GM23338 (cell line): ENCODE measurements at regions not wholly inside any gene's neighbourhood (a gene's known extent, or its start where the extent isn't known, plus 50 kb on each side); places are given as distances from the start of the nearest gene placed in this dataset.

Experiments used
- ATAC-seq: fragments of 200-7000 bp; cut with Tn5 transposase; 3 replicates; pipeline ENCODE4 v1.9.1; 2020
- DNase-seq: peaks from one replicate; pipeline ENCODE4 v3.0.0-alpha.2; 2015; ENCODE audit warnings: low spot score
- H2AFZ ChIP-seq: fragments of 200-600 bp; sonication (generic); 2 replicates; pipeline ENCODE4 v1.8.0; 2016; ENCODE audit warnings: antibody characterized with exemption, mild to moderate bottlenecking, moderate library complexity
- H3F3A ChIP-seq: fragments of 200-600 bp; sonication (generic); replicated peaks from 2 replicates; pipeline ENCODE4 v1.8.0; 2017; ENCODE audit warnings: antibody characterized with exemption, mixed run types, low read depth
- H3K27ac ChIP-seq: fragments of 200-600 bp; sonication (generic); 2 replicates; pipeline ENCODE4 v1.6.1; 2016; ENCODE audit warnings: low read depth
- H3K27me3 ChIP-seq: fragments of 200-600 bp; sonication (generic); 2 replicates; pipeline ENCODE4 v1.8.0; 2016; ENCODE audit warnings: mild to moderate bottlenecking, mixed run types, moderate library complexity; ENCODE audit not compliant: insufficient read depth
- H3K36me3 ChIP-seq: fragments of 200-600 bp; sonication (generic); 2 replicates; pipeline ENCODE4 v1.8.0; 2016; ENCODE audit warnings: mild to moderate bottlenecking; ENCODE audit not compliant: insufficient read depth
- H3K4me1 ChIP-seq: fragments of 200-600 bp; sonication (generic); 2 replicates; pipeline ENCODE4 v1.8.0; 2016; ENCODE audit warnings: mild to moderate bottlenecking, moderate library complexity; ENCODE audit not compliant: insufficient read depth
- H3K4me2 ChIP-seq: fragments of 200-600 bp; sonication (generic); 2 replicates; pipeline ENCODE4 v1.7.1; 2017; ENCODE audit warnings: mixed run types
- H3K4me3 ChIP-seq: fragments of 200-600 bp; sonication (generic); 2 replicates; pipeline ENCODE4 v1.6.1; 2016; ENCODE audit warnings: mixed run types
- H3K79me2 ChIP-seq: fragments of 200-600 bp; sonication (generic); replicated peaks from 2 replicates; pipeline ENCODE4 v1.8.0; 2017; ENCODE audit warnings: mild to moderate bottlenecking; ENCODE audit not compliant: insufficient read depth
- H3K9me2 ChIP-seq: fragments of 200-600 bp; sonication (generic); 2 replicates; pipeline ENCODE4 v1.8.0; 2017; ENCODE audit not compliant: insufficient read depth
- H4K20me1 ChIP-seq: fragments of 200-600 bp; sonication (generic); replicated peaks from 2 replicates; pipeline ENCODE4 v1.8.0; 2017; ENCODE audit warnings: mild to moderate bottlenecking; ENCODE audit not compliant: insufficient read depth
- H3K27ac Mint-ChIP-seq: 2 replicates; pipeline ENCODE4 v1.8.0; 2020; ENCODE audit warnings: inconsistent platforms, mild to moderate bottlenecking, moderate library complexity, mixed read lengths
- H3K27me3 Mint-ChIP-seq: 3 replicates; pipeline ENCODE4 v1.8.0; 2022; ENCODE audit warnings: low read depth, mild to moderate bottlenecking, moderate library complexity, mixed read lengths, inconsistent platforms; ENCODE audit not compliant: insufficient read depth, poor library complexity
- H3K36me3 Mint-ChIP-seq: 3 replicates; pipeline ENCODE4 v1.8.0; 2021; ENCODE audit warnings: low read depth, mild to moderate bottlenecking, inconsistent platforms, moderate library complexity, mixed read lengths
- H3K4me1 Mint-ChIP-seq: 3 replicates; pipeline ENCODE4 v1.8.0; 2020; ENCODE audit warnings: mild to moderate bottlenecking, inconsistent platforms, mixed read lengths
- H3K4me3 Mint-ChIP-seq: 3 replicates; pipeline ENCODE4 v1.8.0; 2021; ENCODE audit warnings: moderate library complexity, mild to moderate bottlenecking, inconsistent platforms, mixed read lengths
- H3K9me3 Mint-ChIP-seq: 3 replicates; pipeline ENCODE4 v1.8.0; 2020; ENCODE audit warnings: moderate library complexity, mild to moderate bottlenecking, inconsistent platforms, mixed read lengths
- CREB1 ChIP-seq: fragments of 250-450 bp; sonication (Bioruptor Pico); IDR thresholded peaks from 2 replicates; pipeline ENCODE4 v1.5.0; 2020; ENCODE audit warnings: low read depth, mild to moderate bottlenecking, moderate library complexity
- EZH2phosphoT487 ChIP-seq: fragments of 200-600 bp; sonication (generic); IDR thresholded peaks from one replicate; pipeline ENCODE4 v1.8.1; 2018; ENCODE audit warnings: antibody characterized with exemption; ENCODE audit not compliant: unreplicated experiment
- JUNB ChIP-seq: IDR thresholded peaks from one replicate; pipeline ENCODE4 v1.6.1; 2016; ENCODE audit warnings: antibody characterized with exemption; ENCODE audit not compliant: unreplicated experiment
- NANOG ChIP-seq: IDR thresholded peaks from 2 replicates; pipeline ENCODE4 v1.6.1; 2016; ENCODE audit warnings: antibody characterized with exemption, borderline replicate concordance
- ZNF114 ChIP-seq: fragments of 250-450 bp; sonication (Bioruptor Pico); IDR thresholded peaks from 2 replicates; pipeline ENCODE4 v1.5.0; 2020; ENCODE audit warnings: mild to moderate bottlenecking, moderate library complexity
- ZNF331 ChIP-seq: fragments of 250-450 bp; sonication (Bioruptor Pico); IDR thresholded peaks from 2 replicates; pipeline ENCODE4 v1.5.0; 2020; ENCODE audit warnings: low read depth, mild to moderate bottlenecking, moderate library complexity
- TF ChIP-seq, protein P1 (sequence below): fragments of 250-450 bp; sonication (Bioruptor Pico); IDR thresholded peaks from 2 replicates; pipeline ENCODE4 v1.5.0; 2020; ENCODE audit warnings: mild to moderate bottlenecking, moderate library complexity
- TF ChIP-seq, protein P2 (sequence below): IDR thresholded peaks from one replicate; pipeline ENCODE4 v1.6.1; 2018; ENCODE audit warnings: antibody characterized with exemption; ENCODE audit not compliant: unreplicated experiment

DNA sequence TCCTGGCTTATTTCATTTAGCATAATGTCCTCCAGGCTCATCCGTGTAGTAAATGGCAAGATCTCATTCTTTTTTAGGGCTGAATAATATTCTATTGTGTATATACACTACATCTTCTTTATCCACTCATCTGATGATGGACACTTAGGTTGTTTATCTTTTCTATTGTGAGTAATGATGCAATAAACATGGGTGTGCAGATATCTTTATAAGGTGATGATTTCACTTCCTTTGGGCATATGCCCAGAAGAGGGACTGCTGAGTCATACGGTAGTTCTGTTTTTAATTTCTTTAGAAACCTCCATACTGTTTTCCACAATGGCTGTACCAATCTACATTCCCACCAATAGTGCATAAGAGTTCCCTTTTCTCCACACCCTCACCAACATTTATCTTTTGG lies 317.6 kb upstream of the CNKSR2 start:
- Mint-ChIP-seq H3K27ac (no peak overlapping the region), H3K36me3 (peaks cover 8% of the 10 kb centered on the region; the same call in 1 of the 3 replicates), H3K4me1 (no peaks in the 10 kb centered on the region), H3K4me3 (no peak overlapping the region), H3K27me3 (no peaks in the 10 kb centered on the region), H3K9me3 (peaks cover 6% of the 10 kb centered on the region)
- Histone ChIP-seq H3F3A (no peaks in the 10 kb centered on the region), H4K20me1 (no peaks in the 10 kb centered on the region), H3K27ac (no peak overlapping the region), H3K4me2 (no peak overlapping the region), H3K36me3 (no peaks in the 10 kb centered on the region), H3K79me2 (no peaks in the 10 kb centered on the region), H3K4me1 (no peaks in the 10 kb centered on the region), H3K27me3 (no peaks in the 10 kb centered on the region), H3K9me2 (no peaks in the 10 kb centered on the region), H3K4me3 (no peak overlapping the region), H2AFZ (no peak overlapping the region)
- DNase-seq (no peak), ATAC-seq (no peak)
- TF ChIP-seq, protein P1, sequence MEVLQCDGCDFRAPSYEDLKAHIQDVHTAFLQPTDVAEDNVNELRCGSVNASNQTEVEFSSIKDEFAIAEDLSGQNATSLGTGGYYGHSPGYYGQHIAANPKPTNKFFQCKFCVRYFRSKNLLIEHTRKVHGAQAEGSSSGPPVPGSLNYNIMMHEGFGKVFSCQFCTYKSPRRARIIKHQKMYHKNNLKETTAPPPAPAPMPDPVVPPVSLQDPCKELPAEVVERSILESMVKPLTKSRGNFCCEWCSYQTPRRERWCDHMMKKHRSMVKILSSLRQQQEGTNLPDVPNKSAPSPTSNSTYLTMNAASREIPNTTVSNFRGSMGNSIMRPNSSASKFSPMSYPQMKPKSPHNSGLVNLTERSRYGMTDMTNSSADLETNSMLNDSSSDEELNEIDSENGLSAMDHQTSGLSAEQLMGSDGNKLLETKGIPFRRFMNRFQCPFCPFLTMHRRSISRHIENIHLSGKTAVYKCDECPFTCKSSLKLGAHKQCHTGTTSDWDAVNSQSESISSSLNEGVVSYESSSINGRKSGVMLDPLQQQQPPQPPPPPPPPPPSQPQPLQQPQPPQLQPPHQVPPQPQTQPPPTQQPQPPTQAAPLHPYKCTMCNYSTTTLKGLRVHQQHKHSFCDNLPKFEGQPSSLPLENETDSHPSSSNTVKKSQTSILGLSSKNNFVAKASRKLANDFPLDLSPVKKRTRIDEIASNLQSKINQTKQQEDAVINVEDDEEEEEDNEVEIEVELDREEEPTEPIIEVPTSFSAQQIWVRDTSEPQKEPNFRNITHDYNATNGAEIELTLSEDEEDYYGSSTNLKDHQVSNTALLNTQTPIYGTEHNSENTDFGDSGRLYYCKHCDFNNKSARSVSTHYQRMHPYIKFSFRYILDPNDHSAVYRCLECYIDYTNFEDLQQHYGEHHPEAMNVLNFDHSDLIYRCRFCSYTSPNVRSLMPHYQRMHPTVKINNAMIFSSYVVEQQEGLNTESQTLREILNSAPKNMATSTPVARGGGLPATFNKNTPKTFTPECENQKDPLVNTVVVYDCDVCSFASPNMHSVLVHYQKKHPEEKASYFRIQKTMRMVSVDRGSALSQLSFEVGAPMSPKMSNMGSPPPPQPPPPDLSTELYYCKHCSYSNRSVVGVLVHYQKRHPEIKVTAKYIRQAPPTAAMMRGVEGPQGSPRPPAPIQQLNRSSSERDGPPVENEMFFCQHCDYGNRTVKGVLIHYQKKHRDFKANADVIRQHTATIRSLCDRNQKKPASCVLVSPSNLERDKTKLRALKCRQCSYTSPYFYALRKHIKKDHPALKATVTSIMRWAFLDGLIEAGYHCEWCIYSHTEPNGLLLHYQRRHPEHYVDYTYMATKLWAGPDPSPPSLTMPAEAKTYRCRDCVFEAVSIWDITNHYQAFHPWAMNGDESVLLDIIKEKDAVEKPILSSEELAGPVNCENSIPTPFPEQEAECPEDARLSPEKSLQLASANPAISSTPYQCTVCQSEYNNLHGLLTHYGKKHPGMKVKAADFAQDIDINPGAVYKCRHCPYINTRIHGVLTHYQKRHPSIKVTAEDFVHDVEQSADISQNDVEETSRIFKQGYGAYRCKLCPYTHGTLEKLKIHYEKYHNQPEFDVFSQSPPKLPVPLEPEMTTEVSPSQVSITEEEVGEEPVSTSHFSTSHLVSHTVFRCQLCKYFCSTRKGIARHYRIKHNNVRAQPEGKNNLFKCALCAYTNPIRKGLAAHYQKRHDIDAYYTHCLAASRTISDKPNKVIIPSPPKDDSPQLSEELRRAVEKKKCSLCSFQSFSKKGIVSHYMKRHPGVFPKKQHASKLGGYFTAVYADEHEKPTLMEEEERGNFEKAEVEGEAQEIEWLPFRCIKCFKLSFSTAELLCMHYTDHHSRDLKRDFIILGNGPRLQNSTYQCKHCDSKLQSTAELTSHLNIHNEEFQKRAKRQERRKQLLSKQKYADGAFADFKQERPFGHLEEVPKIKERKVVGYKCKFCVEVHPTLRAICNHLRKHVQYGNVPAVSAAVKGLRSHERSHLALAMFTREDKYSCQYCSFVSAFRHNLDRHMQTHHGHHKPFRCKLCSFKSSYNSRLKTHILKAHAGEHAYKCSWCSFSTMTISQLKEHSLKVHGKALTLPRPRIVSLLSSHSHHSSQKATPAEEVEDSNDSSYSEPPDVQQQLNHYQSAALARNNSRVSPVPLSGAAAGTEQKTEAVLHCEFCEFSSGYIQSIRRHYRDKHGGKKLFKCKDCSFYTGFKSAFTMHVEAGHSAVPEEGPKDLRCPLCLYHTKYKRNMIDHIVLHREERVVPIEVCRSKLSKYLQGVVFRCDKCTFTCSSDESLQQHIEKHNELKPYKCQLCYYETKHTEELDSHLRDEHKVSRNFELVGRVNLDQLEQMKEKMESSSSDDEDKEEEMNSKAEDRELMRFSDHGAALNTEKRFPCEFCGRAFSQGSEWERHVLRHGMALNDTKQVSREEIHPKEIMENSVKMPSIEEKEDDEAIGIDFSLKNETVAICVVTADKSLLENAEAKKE (CRISPR knock-in tag): no peak
- TF ChIP-seq CREB1 (no peak), JUNB (no peak)

DNA sequence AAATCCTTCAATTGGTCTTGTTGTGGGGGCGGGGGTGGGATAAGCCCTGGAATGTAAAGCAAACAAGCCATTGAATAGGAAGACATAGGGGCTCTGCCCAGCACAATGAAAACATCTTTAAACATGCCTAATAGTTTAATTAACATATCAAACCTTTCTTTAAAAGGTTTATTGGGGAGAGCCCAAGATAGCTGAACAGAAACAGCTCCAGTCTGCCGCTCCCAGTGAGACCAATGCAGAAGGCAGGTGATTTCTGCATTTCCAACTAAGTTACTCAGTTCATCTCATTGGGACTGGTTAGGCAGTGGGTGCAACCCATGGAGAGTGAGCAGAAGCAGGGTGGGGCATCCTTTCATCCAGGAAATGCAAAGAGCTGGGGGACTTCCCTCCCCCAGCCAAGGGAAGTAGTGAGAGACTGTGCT lies 327.2 kb upstream of the CNKSR2 start:
- no peaks in the 10 kb centered on the region; the same call in 2 of the 3 replicates for H3K9me3 Mint-ChIP-seq
- H3K36me3 ChIP-seq: no peaks in the 10 kb centered on the region
- no peaks in the 10 kb centered on the region for H3K9me2 ChIP-seq
- H2AFZ ChIP-seq: no peak overlapping the region
- H3K4me3 Mint-ChIP-seq: peak overlapping the region; percentile 55; the same call in 2 of the 3 replicates
- peaks cover 38% of the 10 kb centered on the region for H3K4me1 Mint-ChIP-seq
- H3K27me3 Mint-ChIP-seq: no peaks in the 10 kb centered on the region
- H3K36me3 Mint-ChIP-seq: no peaks in the 10 kb centered on the region
- H4K20me1 ChIP-seq: no peaks in the 10 kb centered on the region
- no peaks in the 10 kb centered on the region for H3F3A ChIP-seq
- no peaks in the 10 kb centered on the region for H3K27me3 ChIP-seq
- H3K4me1 ChIP-seq: peaks cover 23% of the 10 kb centered on the region
- peak; percentile 46 for DNase-seq
- peak overlapping the region; percentile 62 for H3K4me2 ChIP-seq
- peak; percentile 97 for ATAC-seq
- peak overlapping the region; percentile 94 for H3K27ac ChIP-seq
- no peaks in the 10 kb centered on the region for H3K79me2 ChIP-seq
- H3K27ac Mint-ChIP-seq: no peak overlapping the region
- H3K4me3 ChIP-seq: peak overlapping the region; percentile 42
- TF ChIP-seq, protein P2, sequence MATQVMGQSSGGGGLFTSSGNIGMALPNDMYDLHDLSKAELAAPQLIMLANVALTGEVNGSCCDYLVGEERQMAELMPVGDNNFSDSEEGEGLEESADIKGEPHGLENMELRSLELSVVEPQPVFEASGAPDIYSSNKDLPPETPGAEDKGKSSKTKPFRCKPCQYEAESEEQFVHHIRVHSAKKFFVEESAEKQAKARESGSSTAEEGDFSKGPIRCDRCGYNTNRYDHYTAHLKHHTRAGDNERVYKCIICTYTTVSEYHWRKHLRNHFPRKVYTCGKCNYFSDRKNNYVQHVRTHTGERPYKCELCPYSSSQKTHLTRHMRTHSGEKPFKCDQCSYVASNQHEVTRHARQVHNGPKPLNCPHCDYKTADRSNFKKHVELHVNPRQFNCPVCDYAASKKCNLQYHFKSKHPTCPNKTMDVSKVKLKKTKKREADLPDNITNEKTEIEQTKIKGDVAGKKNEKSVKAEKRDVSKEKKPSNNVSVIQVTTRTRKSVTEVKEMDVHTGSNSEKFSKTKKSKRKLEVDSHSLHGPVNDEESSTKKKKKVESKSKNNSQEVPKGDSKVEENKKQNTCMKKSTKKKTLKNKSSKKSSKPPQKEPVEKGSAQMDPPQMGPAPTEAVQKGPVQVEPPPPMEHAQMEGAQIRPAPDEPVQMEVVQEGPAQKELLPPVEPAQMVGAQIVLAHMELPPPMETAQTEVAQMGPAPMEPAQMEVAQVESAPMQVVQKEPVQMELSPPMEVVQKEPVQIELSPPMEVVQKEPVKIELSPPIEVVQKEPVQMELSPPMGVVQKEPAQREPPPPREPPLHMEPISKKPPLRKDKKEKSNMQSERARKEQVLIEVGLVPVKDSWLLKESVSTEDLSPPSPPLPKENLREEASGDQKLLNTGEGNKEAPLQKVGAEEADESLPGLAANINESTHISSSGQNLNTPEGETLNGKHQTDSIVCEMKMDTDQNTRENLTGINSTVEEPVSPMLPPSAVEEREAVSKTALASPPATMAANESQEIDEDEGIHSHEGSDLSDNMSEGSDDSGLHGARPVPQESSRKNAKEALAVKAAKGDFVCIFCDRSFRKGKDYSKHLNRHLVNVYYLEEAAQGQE: no peak
- TF ChIP-seq ZNF331 (CRISPR knock-in tag) (no peak), NANOG (peak; percentile 85), EZH2phosphoT487 (no peak), ZNF114 (CRISPR knock-in tag) (no peak)
